GM12872 (cell line): ENCODE measurements at regions not wholly inside any gene's neighbourhood (a gene's known extent, or its start where the extent isn't known, plus 50 kb on each side); places are given as distances from the start of the nearest gene placed in this dataset.

Experiments used
- TF ChIP-seq, protein P1 (sequence below): IDR thresholded peaks from 3 replicates; pipeline ENCODE4 v1.5.1; 2011; ENCODE audit warnings: low read depth, mild to moderate bottlenecking, low read length, moderate library complexity; ENCODE audit not compliant: insufficient read depth

DNA sequence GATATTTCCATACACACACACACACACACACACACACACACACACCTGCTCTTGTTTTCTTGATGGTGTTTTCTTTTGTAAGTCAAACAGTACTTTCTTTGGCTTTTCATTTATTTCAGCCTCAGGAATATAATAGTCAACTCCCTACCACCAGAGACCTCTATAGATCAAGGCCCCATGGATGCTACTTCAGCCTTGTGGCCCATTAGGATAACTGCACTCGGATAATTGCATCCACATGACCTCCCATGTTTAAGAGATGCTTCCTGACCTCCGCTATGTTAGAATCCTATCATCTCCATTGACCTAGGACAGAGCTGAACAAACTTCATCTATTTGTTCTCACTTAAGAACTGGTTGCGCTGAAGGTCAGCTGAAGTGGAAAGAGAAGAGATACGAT, 1094.0 kb upstream of the B3GALT2 start:
- TF ChIP-seq, protein P1, sequence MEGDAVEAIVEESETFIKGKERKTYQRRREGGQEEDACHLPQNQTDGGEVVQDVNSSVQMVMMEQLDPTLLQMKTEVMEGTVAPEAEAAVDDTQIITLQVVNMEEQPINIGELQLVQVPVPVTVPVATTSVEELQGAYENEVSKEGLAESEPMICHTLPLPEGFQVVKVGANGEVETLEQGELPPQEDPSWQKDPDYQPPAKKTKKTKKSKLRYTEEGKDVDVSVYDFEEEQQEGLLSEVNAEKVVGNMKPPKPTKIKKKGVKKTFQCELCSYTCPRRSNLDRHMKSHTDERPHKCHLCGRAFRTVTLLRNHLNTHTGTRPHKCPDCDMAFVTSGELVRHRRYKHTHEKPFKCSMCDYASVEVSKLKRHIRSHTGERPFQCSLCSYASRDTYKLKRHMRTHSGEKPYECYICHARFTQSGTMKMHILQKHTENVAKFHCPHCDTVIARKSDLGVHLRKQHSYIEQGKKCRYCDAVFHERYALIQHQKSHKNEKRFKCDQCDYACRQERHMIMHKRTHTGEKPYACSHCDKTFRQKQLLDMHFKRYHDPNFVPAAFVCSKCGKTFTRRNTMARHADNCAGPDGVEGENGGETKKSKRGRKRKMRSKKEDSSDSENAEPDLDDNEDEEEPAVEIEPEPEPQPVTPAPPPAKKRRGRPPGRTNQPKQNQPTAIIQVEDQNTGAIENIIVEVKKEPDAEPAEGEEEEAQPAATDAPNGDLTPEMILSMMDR: no peak

DNA sequence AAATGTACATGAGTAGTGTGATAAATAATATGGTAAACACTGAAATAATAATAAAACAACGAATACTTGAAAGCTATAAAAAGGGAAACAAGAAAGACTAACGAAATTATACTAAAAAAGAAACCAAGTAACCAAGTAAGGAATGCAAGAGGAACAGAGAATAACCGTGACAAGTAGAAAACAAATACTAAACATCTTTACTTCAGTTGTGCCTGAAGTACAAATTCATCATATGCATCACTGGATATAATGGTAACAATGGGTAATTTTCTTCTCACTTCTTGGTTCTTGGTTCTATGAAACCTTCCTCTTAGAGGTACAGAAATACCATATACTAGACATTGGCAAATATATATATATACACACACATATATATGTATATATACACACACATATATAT, 1093.6 kb upstream of the B3GALT2 start:
- TF ChIP-seq, protein P1: no peak

DNA sequence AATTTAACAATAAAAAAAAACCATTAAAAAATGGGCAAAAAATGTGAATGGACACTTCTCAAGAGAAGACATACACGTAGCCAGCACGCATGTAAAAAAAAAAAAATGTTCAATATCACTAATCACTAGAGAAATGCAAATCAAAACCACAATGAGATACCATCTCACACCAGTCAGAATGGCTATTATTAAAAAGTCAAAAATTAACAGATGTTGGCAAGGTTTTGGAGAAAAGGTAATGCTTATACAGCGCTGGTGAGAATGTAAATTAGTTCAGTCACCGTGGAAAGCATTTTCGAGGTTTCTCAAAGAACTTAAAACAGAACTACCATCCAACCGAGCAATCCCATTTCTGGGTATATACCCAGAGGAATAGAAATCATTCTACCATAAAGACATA, 1091.5 kb upstream of the B3GALT2 start:
- TF ChIP-seq, protein P1: no peak

DNA sequence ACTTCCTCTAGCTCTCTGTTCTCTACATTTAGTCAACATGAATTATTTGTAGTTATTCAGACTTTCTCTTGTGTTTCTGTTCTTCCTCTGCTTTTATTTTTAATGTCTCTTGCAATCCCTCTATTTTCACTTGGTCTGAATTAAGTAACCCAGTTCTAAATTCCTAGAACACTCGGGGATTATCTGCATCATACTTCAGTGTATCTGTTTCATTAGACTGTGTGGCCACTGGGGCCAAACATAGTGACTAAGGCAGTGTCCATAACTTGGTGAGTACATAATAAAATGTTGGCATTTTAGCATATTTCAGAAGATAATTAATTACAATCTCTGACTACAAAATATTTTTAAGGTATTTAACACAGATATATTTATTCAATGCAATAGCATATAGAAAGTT, 1087.2 kb upstream of the B3GALT2 start:
- TF ChIP-seq, protein P1: no peak

DNA sequence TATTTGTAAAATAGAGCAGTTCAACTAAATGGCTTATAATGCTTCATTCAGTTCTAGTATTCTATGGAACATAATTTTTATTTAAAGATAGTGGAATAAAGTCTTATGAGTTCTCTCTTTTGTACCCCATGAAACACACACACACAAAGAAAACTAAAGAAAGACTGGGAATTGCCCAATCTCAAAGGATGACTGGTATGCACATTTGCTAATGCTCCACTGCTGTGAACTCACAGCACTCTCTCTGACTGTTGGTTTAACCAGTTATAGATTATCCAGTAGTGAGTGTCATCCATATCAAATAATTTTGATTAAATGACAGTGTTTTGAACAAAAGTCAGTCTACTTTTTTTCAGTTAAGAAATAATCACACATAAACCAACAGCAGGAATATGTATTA, 1082.4 kb upstream of the B3GALT2 start:
- TF ChIP-seq, protein P1: no peak

DNA sequence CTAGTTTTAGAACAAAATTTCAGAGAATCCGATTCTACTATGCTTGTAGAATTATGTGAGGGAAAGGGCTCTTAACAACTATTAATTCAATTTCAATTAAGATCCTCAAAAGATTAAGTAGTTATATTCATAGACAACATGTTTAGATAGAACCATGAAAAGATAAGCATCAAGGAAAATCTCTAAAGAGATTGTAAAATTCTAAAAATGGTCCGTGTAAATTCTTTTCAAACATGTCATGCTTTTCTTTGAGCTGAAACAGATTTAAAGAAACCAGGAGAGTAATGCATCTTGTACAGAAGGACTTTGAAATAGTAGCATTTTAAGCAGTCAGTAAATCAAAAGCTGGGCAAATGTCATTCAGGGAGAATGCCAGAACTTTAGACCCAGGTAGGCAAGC, 1080.6 kb upstream of the B3GALT2 start:
- TF ChIP-seq, protein P1: no peak

DNA sequence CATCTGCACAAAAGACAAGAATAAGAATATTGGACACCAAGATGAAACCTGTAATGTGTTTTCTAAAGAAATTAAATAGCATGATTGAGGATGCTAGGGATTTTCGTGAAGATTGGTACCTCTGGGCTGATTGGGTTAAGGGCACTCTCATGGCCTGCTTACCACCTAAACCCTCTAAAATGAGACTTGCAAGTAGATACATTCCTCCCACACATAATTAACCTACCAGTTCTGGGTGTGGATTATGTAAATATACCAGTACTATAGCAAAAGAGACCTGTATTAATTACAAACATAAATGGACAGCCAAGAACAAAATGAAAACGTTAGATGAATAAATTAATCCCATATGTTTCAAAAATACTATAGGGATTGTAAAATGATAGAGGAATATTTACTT, 1069.6 kb upstream of the B3GALT2 start:
- TF ChIP-seq, protein P1: no peak

DNA sequence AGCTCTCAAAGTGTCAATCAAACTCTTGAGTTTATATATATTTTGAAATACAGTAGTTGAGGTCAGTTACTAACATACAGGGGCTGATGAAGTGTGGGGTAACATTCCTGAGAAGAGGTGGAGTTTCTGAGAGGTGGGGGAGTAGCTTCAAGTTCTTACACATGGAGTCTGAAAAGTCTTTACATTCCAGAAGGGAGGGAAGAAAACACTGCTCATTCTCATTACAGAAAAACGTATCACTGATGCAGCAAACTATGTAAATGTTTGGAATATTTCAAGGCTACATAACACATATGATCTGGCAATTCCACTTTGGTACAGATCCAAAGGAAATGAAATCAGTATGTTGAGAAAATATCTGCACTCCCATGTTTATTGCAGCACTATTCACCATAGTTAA, 1065.8 kb upstream of the B3GALT2 start:
- TF ChIP-seq, protein P1: no peak
